ENCODE measurements at regions not wholly inside any gene's neighbourhood (a gene's known extent, or its start where the extent isn't known, plus 50 kb on each side); places are given as distances from the start of the nearest gene placed in this dataset.

GRCh38 chr1:11355559-11356475, 82.8 kb downstream of the UBIAD1 start:
- TF ChIP-seq, protein P1, sequence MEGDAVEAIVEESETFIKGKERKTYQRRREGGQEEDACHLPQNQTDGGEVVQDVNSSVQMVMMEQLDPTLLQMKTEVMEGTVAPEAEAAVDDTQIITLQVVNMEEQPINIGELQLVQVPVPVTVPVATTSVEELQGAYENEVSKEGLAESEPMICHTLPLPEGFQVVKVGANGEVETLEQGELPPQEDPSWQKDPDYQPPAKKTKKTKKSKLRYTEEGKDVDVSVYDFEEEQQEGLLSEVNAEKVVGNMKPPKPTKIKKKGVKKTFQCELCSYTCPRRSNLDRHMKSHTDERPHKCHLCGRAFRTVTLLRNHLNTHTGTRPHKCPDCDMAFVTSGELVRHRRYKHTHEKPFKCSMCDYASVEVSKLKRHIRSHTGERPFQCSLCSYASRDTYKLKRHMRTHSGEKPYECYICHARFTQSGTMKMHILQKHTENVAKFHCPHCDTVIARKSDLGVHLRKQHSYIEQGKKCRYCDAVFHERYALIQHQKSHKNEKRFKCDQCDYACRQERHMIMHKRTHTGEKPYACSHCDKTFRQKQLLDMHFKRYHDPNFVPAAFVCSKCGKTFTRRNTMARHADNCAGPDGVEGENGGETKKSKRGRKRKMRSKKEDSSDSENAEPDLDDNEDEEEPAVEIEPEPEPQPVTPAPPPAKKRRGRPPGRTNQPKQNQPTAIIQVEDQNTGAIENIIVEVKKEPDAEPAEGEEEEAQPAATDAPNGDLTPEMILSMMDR (IDR thresholded peaks at IDR 0.05; ENCODE audit: control extremely low read depth, extremely low read depth, low read depth, missing control alignments) = no peak
- CTCF ChIA-PET = no interaction called here
- POLR2A ChIA-PET = no interaction called here
- DNase-seq (ENCODE audit: extremely low spot score) = no peak

- TF ChIP-seq, protein P1 (IDR thresholded peaks at IDR 0.05; ENCODE audit: control extremely low read depth, extremely low read depth, low read depth, missing control alignments) = no peak
- ChIA-PET POLR2A (no interaction called here), CTCF (interaction anchor here (1.1 kb wide), 1 partner anchor 9 kb away, joined by 4 read pairs; no protein-coding TSS in a partner anchor)
- DNase-seq (ENCODE audit: extremely low spot score) = no peak
Observed at GRCh38 chr1:11357276-11357675, 84.3 kb downstream of the UBIAD1 start.

DNA sequence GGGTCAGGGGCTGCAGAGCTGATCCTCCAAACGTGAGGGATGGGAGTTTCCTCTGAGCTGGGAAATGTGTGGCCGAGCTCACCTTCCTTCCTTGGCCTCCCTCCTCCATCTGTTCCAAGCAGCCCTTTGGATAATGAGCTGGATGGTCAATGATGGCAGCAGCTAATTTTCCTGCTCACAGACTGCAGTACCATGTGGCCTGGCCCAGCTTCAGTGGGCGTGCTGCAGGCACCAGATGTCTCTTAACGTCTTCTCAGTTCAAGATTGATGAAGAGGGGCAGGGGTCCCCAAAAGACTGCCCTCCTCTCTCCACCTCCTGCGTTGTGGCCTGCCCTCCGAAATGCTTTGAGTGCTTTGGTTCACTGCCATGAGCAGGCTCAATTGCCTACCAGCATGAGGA, 86.0 kb downstream of the UBIAD1 start:
- TF ChIP-seq, protein P1 (IDR thresholded peaks at IDR 0.05; ENCODE audit: control extremely low read depth, extremely low read depth, low read depth, missing control alignments) = no peak
- ChIA-PET CTCF (no interaction called here), POLR2A (no interaction called here)
- no peak for DNase-seq (ENCODE audit: extremely low spot score)

- TF ChIP-seq, protein P1 (IDR thresholded peaks at IDR 0.05; ENCODE audit: control extremely low read depth, extremely low read depth, low read depth, missing control alignments) = no peak
- POLR2A ChIA-PET = no interaction called here
- no peak for DNase-seq (ENCODE audit: extremely low spot score)
- CTCF ChIA-PET = interaction anchor here (1.3 kb wide), 1 partner anchor 48 kb away, joined by 4 read pairs; no protein-coding TSS in a partner anchor
Observed at GRCh38 chr1:11362547-11363021, 89.6 kb downstream of the UBIAD1 start.

GRCh38 chr1:11364170-11364569, 91.2 kb downstream of the UBIAD1 start:
- POLR2A ChIA-PET = no interaction called here
- TF ChIP-seq, protein P1 (IDR thresholded peaks at IDR 0.05; ENCODE audit: control extremely low read depth, extremely low read depth, low read depth, missing control alignments) = peak; percentile 37
- no peak for DNase-seq (ENCODE audit: extremely low spot score)
- CTCF ChIA-PET = interaction anchor here (0.7 to 2.0 kb wide), 9 partner anchors 11 to 356 kb away, joined by 3 to 12 read pairs (median 5); no protein-coding TSS in a partner anchor

DNA sequence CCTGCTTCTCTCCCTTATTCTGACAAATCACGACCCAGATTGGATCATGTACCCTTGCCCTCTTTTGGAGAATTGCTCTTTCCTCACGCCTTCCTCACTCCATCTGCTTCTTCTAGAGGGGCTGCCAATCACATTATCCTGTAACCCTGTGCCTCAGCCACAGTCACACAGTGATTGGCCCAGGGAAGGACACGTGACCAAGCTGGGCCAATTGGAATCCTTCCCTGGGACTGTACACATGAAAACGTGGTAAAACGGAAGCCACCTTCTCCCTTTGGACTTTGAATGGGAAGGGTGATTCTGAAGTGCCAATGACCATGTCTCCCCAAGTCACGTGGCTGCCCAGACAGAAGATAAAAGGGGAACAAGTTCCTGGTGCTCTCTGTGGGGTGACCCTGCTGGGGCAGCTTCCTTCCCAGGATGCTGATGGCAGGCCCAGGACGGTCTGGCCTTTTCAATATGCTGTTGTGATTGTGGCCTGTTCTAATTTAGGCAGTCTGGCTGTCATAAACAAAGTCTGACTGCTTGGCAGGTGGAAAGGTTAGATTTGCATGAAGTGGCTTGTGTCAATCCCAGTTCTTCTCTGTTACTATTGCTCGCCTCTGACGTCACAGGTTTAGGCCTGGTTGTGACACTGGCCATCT, 92.9 kb downstream of the UBIAD1 start:
- ChIA-PET POLR2A (no interaction called here), CTCF (interaction anchor here (1.2 to 2.0 kb wide), 3 partner anchors 8 to 328 kb away, joined by 4 to 12 read pairs (median 4); no protein-coding TSS in a partner anchor)
- TF ChIP-seq, protein P1 (IDR thresholded peaks at IDR 0.05; ENCODE audit: control extremely low read depth, extremely low read depth, low read depth, missing control alignments) = no peak
- no peak for DNase-seq (ENCODE audit: extremely low spot score)
